ENCODE measurements at regions not wholly inside any gene's neighbourhood (a gene's known extent, or its start where the extent isn't known, plus 50 kb on each side); places are given as distances from the start of the nearest gene placed in this dataset.
"Not testable (repeated sequence)": the region's sequence is repeated elsewhere in the genome, so short reads cannot be mapped to it uniquely, and the experiment has no call there.

DNA sequence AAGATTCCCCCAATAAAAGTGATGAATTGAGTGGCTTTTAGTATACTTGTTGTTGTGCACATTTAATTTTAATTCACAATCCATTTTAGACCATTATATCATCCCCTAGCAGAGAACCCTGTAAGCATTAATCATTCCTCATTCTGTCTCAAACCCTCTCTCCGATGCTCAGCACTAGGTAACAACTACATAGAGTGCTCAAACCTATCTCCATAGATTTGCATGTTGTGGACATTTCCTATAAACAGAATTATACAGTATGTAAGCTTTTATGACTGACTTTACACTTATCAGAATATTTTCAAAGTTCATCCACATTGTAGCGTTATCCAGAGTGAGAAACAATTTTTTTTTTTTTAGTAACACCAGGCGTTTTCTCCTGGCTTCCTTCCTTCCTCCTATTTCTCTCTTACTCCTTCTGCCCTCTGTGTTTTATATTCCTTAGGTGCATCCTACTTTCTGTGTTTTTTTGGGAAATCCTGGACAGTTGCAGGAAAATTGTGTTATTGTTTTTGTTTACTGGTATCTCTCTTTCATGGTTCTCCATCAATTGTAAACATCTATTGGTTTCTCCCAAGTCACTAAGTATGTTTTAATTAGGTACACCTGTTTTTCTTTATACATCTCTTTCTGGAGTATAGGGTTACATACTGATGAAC lies 1528.0 kb upstream of the TPTE start:
- Histone ChIP-seq H3K36me3 (no peaks in the 10 kb centered on the region), H3K4me1 (no peaks in the 10 kb centered on the region), H3K4me3 (no peak overlapping the region), H3K27me3 (no peaks in the 10 kb centered on the region), H3K9ac (no peak overlapping the region), H3K9me3 (replicated peaks in 1 of 11) (peaks cover 26 to 50% (median 44%) of the 10 kb centered on the region in 11 experiments), H4K20me1 (no peaks in the 10 kb centered on the region), H3K4me2 (no peak overlapping the region), H3K27ac (no peak overlapping the region)
- TF ChIP-seq Cebpa-rat (IDR thresholded peaks at IDR 0.05): no peak

DNA sequence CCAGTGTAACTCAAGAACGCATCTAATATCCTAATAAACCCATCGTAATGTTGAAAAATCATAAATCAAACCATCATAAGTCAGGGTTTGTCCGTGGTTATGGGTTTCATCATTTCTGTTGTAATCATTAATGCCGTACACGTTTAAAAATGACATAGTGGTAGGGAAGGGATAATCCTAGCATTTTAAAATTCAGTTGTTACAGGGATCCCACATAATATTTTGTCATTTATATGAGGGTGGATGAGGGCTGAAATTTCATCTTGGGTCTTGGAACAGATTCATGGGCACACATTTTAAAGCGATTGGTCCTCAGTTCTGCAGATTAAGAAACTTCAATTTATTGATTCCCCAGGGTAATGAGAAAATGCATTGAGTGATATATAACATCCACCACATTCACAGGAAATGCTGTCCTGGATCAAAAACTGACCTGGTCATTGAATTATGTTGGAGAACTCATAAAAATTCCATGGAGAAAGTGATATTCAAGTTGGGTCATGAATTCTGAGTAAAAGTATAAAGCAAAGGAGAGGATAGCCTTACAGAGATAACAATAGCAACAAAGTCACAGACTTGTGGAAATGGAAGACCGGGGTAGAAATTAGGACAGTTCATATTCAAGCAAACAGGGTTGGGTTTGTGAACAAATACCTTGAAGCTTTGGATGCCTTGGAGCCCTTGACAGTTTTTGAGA lies 1527.3 kb upstream of the TPTE start:
- Histone ChIP-seq H3K27me3 (no peaks in the 10 kb centered on the region), H3K9me3 (replicated peaks in 1 of 11) (peaks cover 20 to 43% (median 38%) of the 10 kb centered on the region in 11 experiments), H3K36me3 (no peaks in the 10 kb centered on the region), H4K20me1 (no peaks in the 10 kb centered on the region), H3K4me3 (no peak overlapping the region), H3K27ac (no peak overlapping the region), H3K9ac (no peak overlapping the region), H3K4me2 (no peak overlapping the region), H3K4me1 (no peaks in the 10 kb centered on the region)
- TF ChIP-seq Cebpa-rat (IDR thresholded peaks at IDR 0.05): no peak

DNA sequence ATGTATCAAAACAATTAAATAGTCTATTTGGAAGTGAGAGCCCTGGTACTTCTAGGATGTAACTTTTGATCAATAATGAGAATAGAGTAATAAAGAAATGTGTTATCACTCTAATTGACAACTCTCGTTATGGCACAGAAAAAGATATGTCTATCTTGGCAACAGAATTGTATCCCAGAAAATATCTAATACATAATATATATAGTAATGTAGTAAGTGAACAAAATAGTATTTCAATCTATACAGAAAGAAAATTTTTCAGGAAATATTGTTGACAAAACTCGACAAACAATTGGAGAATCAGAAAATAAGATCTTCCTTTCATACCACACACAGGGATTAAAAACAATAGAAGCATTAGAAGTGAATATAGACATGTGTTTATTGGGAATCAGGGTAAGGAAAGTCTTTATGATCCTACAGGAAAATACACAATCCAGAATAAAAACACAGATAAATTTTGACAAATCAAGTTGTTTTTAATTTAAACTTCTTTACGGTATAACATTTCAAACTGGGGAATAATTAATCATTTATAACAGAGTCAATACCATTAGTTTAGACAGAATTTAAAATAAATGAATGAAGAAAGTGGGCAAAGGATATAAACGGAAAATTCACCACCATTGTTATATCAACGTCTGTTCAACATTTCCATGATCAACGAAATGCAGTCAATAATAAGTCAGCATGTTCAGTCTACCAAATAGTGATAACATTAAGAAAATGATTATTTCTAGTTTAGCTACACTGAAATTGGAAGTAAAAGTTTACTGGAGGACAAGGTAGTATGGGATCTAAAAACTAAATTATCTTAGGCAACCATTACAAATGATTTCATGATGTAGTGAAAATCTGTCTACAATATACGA lies 1526.5 kb upstream of the TPTE start:
- TF ChIP-seq Cebpa-rat (IDR thresholded peaks at IDR 0.05): no peak
- H3K9me3 ChIP-seq (replicated peaks in 1 of 11): peaks cover 12 to 37% (median 30%) of the 10 kb centered on the region in 11 experiments
- H3K27me3 ChIP-seq: no peaks in the 10 kb centered on the region

DNA sequence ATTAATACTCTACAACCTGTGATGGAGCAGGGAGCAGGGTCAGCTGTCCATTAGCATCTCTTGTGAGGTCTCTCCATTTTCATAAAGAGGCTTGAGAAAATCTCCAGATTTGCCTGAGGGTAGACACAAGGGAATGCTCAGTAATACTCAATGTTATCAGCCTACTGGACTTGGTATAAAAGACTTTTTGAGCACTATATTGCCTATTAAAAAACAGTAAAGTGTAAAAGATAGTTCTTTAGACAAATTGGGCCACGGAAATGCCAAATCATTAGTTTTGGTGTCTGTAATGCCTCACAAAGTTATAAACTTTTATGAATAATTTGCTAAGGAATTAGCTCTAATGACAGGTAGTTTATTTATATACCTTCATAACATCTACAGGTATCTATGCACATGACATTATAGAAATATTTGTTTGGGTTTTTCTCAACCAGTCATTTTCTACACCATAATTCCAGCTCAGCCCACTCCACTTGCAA lies 1524.9 kb upstream of the TPTE start:
- not testable (repeated sequence) for H3K27me3 ChIP-seq, H3K27ac ChIP-seq, H4K20me1 ChIP-seq, H3K4me2 ChIP-seq, H3K4me3 ChIP-seq, H3K9ac ChIP-seq, H3K36me3 ChIP-seq, H3K4me1 ChIP-seq
- H3K9me3 ChIP-seq (replicated peaks in 1 of 11): peaks cover 14 to 31% (median 21%) of the 10 kb centered on the region in 11 experiments

More for the DNA sequence above, 1526.5 kb upstream of the TPTE start:
- H3K4me3 ChIP-seq: no peak overlapping the region
- no peak overlapping the region for H3K9ac ChIP-seq
- no peak overlapping the region for H3K27ac ChIP-seq
- no peak overlapping the region for H3K4me2 ChIP-seq
- no peaks in the 10 kb centered on the region for H4K20me1 ChIP-seq
- no peaks in the 10 kb centered on the region for H3K4me1 ChIP-seq
- no peaks in the 10 kb centered on the region for H3K36me3 ChIP-seq

DNA sequence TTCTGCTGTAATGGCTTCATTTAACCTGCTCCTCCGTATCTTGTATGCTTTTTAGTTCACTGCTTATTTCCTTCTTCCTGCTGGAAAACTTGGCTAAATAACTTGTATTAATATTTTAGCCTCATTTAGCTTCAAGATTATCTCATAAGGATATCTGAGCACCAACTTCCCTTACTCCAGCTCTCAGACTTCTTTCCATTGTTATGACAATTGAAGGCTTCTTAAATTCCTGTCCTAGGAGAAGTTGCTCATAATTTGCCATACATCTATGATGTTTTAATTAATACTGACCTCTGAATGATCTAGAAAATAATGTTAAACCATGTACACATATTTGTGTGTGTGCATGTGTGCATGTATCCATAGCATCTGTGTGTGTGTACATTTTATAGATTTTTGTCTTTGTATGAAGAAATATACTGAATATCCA lies 1524.4 kb upstream of the TPTE start:
- no peaks in the 10 kb centered on the region for H3K27me3 ChIP-seq
- no peak overlapping the region for H3K4me3 ChIP-seq
- peaks cover 10 to 26% (median 16%) of the 10 kb centered on the region in 11 experiments; a peak in 21 of 22 replicates for H3K9me3 ChIP-seq (replicated peaks in 1 of 11)
- H4K20me1 ChIP-seq: no peaks in the 10 kb centered on the region
- no peak overlapping the region for H3K9ac ChIP-seq
- no peaks in the 10 kb centered on the region for H3K4me1 ChIP-seq
- no peak overlapping the region for H3K4me2 ChIP-seq
- H3K36me3 ChIP-seq: no peaks in the 10 kb centered on the region
- TF ChIP-seq Cebpa-rat (IDR thresholded peaks at IDR 0.05): no peak
- no peak overlapping the region for H3K27ac ChIP-seq

DNA sequence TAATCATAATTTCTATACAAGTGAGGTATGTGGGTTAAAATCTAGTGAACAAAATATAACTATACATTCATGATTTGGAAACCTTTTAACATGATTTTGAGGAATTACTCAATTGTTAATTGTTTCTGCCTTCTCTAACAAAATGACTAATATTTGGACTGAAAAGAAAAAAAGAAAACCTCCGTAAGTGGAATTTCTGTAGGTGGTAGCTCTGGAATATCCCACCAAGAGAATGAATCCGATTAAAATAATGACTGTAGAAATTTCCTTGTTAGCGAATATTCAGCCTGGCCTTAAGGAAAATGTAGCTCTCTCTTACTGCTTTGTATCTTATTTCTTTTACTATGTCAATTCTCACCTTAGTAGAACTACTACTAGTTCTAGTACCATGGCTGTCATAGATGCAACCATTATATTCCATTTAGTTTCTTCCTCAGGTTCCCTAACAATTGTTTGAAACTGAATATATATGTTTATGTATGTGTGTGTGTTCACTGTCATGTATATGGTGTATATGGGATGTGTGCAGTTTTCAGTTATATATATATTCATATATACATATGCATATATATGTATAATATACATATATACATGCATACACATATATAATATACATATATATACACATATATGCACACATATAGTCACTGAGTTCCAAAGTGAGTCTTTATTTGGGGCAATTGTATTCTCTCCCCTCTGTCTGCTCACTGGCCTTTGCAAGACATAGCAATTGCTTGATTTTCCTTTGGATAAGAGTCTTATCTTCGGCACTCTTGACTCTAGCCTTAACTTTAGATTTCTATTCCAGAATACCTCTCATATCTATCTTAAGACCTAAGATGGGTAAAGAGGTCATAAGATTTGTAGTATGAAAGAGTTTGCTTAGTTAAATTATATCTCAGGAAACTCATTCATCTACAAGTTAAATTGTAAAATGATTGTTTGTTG lies 1523.7 kb upstream of the TPTE start:
- not testable (repeated sequence) for H3K36me3 ChIP-seq, H3K9ac ChIP-seq, H3K27ac ChIP-seq, H4K20me1 ChIP-seq, H3K4me3 ChIP-seq, H3K4me1 ChIP-seq, H3K27me3 ChIP-seq, H3K4me2 ChIP-seq
- H3K9me3 ChIP-seq (replicated peaks in 1 of 11): peaks cover 4 to 19% (median 11%) of the 10 kb centered on the region in 11 experiments; a peak in 21 of 22 replicates

DNA sequence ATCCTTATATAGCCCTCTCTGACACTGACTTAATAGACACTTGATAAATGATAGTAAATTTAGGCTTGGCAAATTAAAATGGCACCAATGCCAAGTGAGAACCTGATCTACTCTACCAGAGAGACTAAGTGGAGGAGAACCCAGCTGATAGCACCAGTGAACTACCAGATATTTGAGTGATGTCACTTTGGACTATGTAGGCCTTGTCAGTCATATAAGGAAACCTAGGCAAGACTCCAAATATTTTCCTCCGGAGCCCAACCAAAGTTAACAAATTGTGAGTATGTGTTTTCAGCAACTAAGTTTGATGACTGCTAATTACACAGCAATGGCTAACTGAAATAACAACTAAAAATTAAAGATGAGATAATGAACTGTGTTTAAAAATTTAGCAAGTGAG lies 1522.9 kb upstream of the TPTE start:
- H3K9ac ChIP-seq, H4K20me1 ChIP-seq, H3K27me3 ChIP-seq, H3K27ac ChIP-seq, H3K36me3 ChIP-seq, H3K4me2 ChIP-seq, H3K4me3 ChIP-seq, H3K4me1 ChIP-seq: not testable (repeated sequence)
- peaks cover 0 to 12% (median 6%) of the 10 kb centered on the region in 11 experiments; a peak in 19 of 22 replicates for H3K9me3 ChIP-seq (replicated peaks in 1 of 11)

DNA sequence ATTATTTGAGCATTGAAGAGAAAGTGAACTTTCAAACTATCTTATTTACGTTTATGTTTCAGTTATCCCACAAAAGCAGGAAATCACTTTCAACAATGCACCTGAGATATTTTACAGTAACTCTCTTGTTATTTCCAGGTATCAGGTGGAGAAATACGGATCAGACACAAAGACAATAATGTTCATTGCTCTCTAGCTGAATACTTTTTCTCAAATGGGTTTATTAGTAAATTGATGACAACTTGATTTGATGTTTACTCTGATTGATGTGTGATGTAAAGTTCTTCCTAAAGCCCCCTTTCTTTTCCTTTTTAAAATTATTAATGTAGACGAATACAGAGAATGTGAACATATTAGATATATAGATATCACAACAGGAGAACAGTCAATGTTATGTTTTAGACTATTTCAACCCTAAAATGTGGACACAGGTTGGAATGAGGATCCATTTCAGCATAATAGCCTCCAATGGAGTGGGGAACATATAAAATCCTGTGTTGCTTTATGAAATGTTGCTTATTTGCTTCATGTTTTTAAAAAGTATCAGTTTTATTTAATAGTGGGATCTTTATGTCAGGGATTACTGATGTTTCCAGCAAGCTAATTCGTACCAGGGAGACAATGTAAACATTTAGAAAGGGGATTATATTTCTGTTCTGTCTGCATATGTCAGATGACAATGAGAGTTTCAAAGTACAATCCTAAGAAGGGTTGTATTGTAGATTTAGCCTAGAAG lies 1522.3 kb upstream of the TPTE start:
- Histone ChIP-seq H3K36me3 (no peaks in the 10 kb centered on the region), H3K27ac (no peak overlapping the region), H3K4me3 (no peak overlapping the region), H3K4me1 (no peaks in the 10 kb centered on the region), H3K9ac (no peak overlapping the region), H3K4me2 (no peak overlapping the region), H4K20me1 (no peaks in the 10 kb centered on the region), H3K27me3 (no peaks in the 10 kb centered on the region), H3K9me3 (replicated peaks in 1 of 11) (peaks cover 0 to 12% (median 6%) of the 10 kb centered on the region in 11 experiments; a peak in 18 of 22 replicates)
- no peak for TF ChIP-seq Cebpa-rat (IDR thresholded peaks at IDR 0.05)

DNA sequence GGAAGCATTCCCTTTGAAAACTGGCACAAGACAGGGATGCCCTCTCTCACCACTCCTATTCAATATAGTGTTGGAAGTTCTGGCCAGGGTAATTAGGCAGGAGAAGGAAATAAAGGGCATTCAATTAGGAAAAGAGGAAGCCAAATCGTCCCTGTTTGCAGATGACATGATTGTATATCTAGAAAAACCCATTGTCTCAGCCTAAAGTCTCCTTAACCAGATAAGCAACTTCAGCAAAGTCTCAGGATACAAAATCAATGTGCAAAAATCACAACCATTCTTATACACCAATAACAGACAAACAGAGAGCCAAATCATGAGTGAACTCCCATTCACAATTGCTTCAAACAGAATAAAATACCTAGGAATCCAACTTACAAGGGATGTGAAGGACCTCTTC lies 1521.3 kb upstream of the TPTE start:
- not testable (repeated sequence) for H3K36me3 ChIP-seq, H4K20me1 ChIP-seq, H3K9ac ChIP-seq, H3K27ac ChIP-seq, H3K4me1 ChIP-seq, H3K4me2 ChIP-seq, H3K4me3 ChIP-seq, H3K27me3 ChIP-seq
- H3K9me3 ChIP-seq (replicated peaks in 1 of 11): peaks cover 0 to 12% (median 6%) of the 10 kb centered on the region in 11 experiments; a peak in 18 of 22 replicates

DNA sequence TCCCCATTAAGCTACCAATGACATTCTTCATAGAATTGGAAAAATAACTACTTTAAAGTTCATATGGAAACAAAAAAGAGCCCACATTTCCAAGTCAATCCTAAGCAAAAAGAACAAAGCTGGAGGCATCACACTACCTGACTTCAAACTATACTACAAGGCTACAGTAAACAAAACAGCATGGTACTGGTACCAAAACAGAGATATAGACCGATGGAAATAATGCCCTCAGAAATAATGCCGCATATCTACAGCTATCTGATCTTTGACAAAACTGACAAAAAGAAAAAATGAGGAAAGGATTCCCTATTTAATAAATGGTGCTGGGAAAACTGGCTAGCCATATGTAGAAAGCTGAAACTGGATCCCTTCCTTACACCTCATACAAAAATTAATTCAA lies 1520.7 kb upstream of the TPTE start:
- not testable (repeated sequence) for H3K27ac ChIP-seq, H4K20me1 ChIP-seq, H3K4me2 ChIP-seq, H3K4me3 ChIP-seq, H3K27me3 ChIP-seq, H3K36me3 ChIP-seq, H3K9ac ChIP-seq, H3K4me1 ChIP-seq
- peaks cover 0 to 12% (median 6%) of the 10 kb centered on the region in 11 experiments; a peak in 18 of 22 replicates for H3K9me3 ChIP-seq (replicated peaks in 1 of 11)

DNA sequence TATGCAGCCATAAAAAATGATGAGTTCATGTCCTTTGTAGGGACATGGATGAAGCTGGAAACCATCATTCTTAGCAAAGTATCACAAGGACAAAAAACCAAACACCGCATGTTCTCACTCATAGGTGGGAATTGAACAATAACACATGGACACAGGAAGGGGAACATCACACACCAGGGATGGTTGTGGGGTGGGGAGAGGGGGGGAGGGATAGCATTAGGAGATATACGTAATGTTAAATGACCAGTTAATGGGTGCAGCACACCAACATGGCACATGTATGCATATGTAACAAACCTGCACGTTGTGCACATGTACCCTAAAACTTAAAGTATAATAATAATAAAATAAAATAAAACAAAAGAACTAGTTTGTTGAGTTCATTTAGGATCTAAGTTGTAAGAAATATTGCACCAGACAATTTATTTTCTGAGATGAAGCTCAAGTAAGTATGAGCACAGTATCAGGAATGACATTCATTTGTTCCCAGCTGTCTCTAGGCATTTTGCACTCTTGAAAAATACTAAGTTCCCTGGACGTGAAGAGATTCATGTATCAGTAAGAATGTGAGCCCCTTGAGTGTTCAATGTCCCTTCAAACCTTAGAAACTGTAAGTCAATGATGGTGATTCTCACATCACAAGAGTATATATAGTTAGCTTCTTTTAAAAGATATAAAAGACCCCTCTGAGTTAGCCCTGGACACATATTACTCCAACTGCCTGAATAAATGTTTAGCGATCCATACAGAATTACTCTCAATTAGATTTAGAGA lies 1519.3 kb upstream of the TPTE start:
- not testable (repeated sequence) for H3K4me3 ChIP-seq, H3K9ac ChIP-seq, H3K27me3 ChIP-seq, H3K4me2 ChIP-seq, H4K20me1 ChIP-seq, H3K27ac ChIP-seq, H3K36me3 ChIP-seq, H3K4me1 ChIP-seq
- peaks cover 0 to 12% (median 6%) of the 10 kb centered on the region in 11 experiments; a peak in 18 of 22 replicates for H3K9me3 ChIP-seq (replicated peaks in 1 of 11)

Data from BLaER1 treated with 17β-estradiol and CSF1 and Interleukin-3, amounts not matched to agents 10 nM and 100 nM (cell line).